ENCODE measurements at regions not wholly inside any gene's neighbourhood (a gene's known extent, or its start where the extent isn't known, plus 50 kb on each side); places are given as distances from the start of the nearest gene placed in this dataset.

- Histone ChIP-seq H3K27me3 (ENCODE audit: insufficient read depth, low read depth, low read length) (peaks cover 5% of the 10 kb centered on the region), H4K20me1 (ENCODE audit: insufficient read depth) (no peaks in the 10 kb centered on the region), H3K4me3 (ENCODE audit: low read length) (no peak overlapping the region), H2AFZ (ENCODE audit: low read depth, low read length) (no peak overlapping the region), H3K9me2 (ENCODE audit: insufficient read depth, low read length) (no peaks in the 10 kb centered on the region), H3K36me3 (ENCODE audit: insufficient read depth, low read length) (no peaks in the 10 kb centered on the region), H3F3A (ENCODE audit: insufficient read depth, low read length, poor library complexity, severe bottlenecking) (no peaks in the 10 kb centered on the region), H3K4me2 (ENCODE audit: low read length) (no peak overlapping the region), H3K9ac (ENCODE audit: low read length) (no peak overlapping the region), H3K79me2 (replicated peaks; ENCODE audit: insufficient read depth, low read length) (no peaks in the 10 kb centered on the region), H3K27ac (ENCODE audit: low read length) (no peak overlapping the region), H3K9me3 (ENCODE audit: low read length) (no peaks in the 10 kb centered on the region)
- peak; percentile 77 for TF ChIP-seq SMC3 (conservative IDR thresholded peaks at IDR 0.05; ENCODE audit: poor library complexity)
- TF ChIP-seq RAD21 (conservative IDR thresholded peaks at IDR 0.05) = peak; percentile 79
- TF ChIP-seq POLR2AphosphoS5 (IDR thresholded peaks at IDR 0.05) = no peak
- TF ChIP-seq, protein P1, sequence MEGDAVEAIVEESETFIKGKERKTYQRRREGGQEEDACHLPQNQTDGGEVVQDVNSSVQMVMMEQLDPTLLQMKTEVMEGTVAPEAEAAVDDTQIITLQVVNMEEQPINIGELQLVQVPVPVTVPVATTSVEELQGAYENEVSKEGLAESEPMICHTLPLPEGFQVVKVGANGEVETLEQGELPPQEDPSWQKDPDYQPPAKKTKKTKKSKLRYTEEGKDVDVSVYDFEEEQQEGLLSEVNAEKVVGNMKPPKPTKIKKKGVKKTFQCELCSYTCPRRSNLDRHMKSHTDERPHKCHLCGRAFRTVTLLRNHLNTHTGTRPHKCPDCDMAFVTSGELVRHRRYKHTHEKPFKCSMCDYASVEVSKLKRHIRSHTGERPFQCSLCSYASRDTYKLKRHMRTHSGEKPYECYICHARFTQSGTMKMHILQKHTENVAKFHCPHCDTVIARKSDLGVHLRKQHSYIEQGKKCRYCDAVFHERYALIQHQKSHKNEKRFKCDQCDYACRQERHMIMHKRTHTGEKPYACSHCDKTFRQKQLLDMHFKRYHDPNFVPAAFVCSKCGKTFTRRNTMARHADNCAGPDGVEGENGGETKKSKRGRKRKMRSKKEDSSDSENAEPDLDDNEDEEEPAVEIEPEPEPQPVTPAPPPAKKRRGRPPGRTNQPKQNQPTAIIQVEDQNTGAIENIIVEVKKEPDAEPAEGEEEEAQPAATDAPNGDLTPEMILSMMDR (IDR thresholded peaks at IDR 0.05; ENCODE audit: poor library complexity, severe bottlenecking) = peak; percentile 74
Measured at GRCh38 chr14:57066887-57067513, 201.7 kb downstream of the EXOC5 start.

DNA sequence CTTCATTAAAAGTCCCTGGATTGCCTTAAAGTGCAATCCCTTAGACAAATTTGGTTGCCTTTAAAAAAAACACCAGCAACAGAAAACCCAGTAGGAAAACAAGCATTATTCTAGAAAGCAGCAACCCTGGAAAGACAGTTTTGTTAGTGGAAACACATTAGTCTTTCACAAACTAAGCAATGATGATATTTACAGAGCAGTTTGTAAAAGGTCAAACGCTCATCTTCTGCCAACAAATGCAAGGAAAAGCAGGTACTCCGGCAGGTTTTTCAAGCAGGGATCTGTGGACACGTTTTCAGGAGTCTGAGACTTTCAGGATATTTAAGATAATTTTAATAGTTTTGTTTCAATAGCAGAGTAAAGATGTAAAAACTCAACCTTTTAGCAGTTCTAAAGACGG is 202.2 kb downstream of the EXOC5 start:
- no peak overlapping the region for H3K27ac ChIP-seq (ENCODE audit: low read length)
- no peaks in the 10 kb centered on the region for H3K36me3 ChIP-seq (ENCODE audit: insufficient read depth, low read length)
- H3K4me3 ChIP-seq (ENCODE audit: low read length) = no peak overlapping the region
- H3K9me3 ChIP-seq (ENCODE audit: low read length) = no peaks in the 10 kb centered on the region
- no peak overlapping the region for H2AFZ ChIP-seq (ENCODE audit: low read depth, low read length)
- H3F3A ChIP-seq (ENCODE audit: insufficient read depth, low read length, poor library complexity, severe bottlenecking) = no peaks in the 10 kb centered on the region
- no peak overlapping the region for H3K9ac ChIP-seq (ENCODE audit: low read length)
- H3K4me2 ChIP-seq (ENCODE audit: low read length) = no peak overlapping the region
- no peaks in the 10 kb centered on the region for H4K20me1 ChIP-seq (ENCODE audit: insufficient read depth)
- no peak for TF ChIP-seq EP300 (conservative IDR thresholded peaks at IDR 0.05; ENCODE audit: poor library complexity, severe bottlenecking)
- no peak for TF ChIP-seq POLR2AphosphoS5 (IDR thresholded peaks at IDR 0.05)
- TF ChIP-seq EZH2 (IDR thresholded peaks at IDR 0.05; ENCODE audit: borderline replicate concordance, insufficient read depth, low read length, poor library complexity, severe bottlenecking) = no peak
- no peak for TF ChIP-seq REST (IDR thresholded peaks at IDR 0.05; ENCODE audit: borderline replicate concordance)
- no peaks in the 10 kb centered on the region for H3K79me2 ChIP-seq (replicated peaks; ENCODE audit: insufficient read depth, low read length)
- H3K9me2 ChIP-seq (ENCODE audit: insufficient read depth, low read length) = no peaks in the 10 kb centered on the region
- H3K27me3 ChIP-seq (ENCODE audit: insufficient read depth, low read depth, low read length) = peaks cover 5% of the 10 kb centered on the region

Data from neural cell (in vitro differentiated cells).